Left lung (tissue), 4 donors: ENCODE measurements at regions not wholly inside any gene's neighbourhood (a gene's known extent, or its start where the extent isn't known, plus 50 kb on each side); places are given as distances from the start of the nearest gene placed in this dataset.

ENCODE experiments used
- ATAC-seq: fragments of 200-7000 bp; cut with Tn5 transposase; one replicate; pipeline ENCODE4 v1.9.1; 2020; ENCODE audit warnings: moderate library complexity
- DNase-seq, 4 donors: peaks; one replicate each; pipeline ENCODE4 v3.0.0-alpha.2; 2013 to 2020
- H3K27ac ChIP-seq, 2 donors: fragments of 200-600 bp; sonication (generic) in 1 of 2; one replicate each; pipeline versions ENCODE4 v1.5.0 to v1.8.0; 2020 to 2021
- H3K27me3 ChIP-seq, 2 donors: fragments of 200-600 bp; sonication (generic) in 1 of 2; one replicate each; pipeline versions ENCODE4 v1.5.0 to v1.8.0; 2020 to 2021
- H3K36me3 ChIP-seq, 2 donors: fragments of 200-600 bp; sonication (generic) in 1 of 2; one replicate each; pipeline versions ENCODE4 v1.5.0 to v1.8.0; 2020 to 2021
- H3K4me1 ChIP-seq, 2 donors: fragments of 200-600 bp; one replicate each; pipeline ENCODE4 v1.8.0; 2021
- H3K4me3 ChIP-seq, 2 donors: fragments of 200-600 bp; sonication (generic) in 1 of 2; one replicate each; pipeline versions ENCODE4 v1.5.0 to v1.8.0; 2020 to 2021; ENCODE audit warnings: mild to moderate bottlenecking in 1 of 2
- H3K9me3 ChIP-seq, 2 donors: fragments of 200-600 bp; sonication (generic) in 1 of 2; one replicate each; pipeline versions ENCODE4 v1.5.0 to v1.8.0; 2020 to 2021
- CTCF ChIP-seq, 2 donors: fragments of 200-600 bp; sonication (generic) in 1 of 2; IDR thresholded peaks; one replicate each; pipeline versions ENCODE4 v1.5.0 to v1.8.0; 2021; ENCODE audit warnings: antibody characterized with exemption in 2 of 2
- intact Hi-C, 2 donors: fragments of 100-400 bp; cut with DNase I; formaldehyde crosslinking; loops; one replicate each; pipeline versions ENCODE4 v1.11.2 to v1.14.2; 2022
- donor health status: DM: no; HTN: yes; CAD: no.
- donor health status: DM: no; HTN: no; CAD: no.

GRCh38 chr6:41470331-41471063 is 75.7 kb upstream of the FOXP4 start:
- peak overlapping the region in 1 of 2 donors; percentile 21 for H3K4me3 ChIP-seq
- peaks cover 0 to 11% of the 10 kb centered on the region in 2 donors for H3K4me1 ChIP-seq
- no peaks in the 10 kb centered on the region for H3K9me3 ChIP-seq
- H3K27ac ChIP-seq: no peak overlapping the region
- ATAC-seq: peak; percentile 82
- intact Hi-C loops: no loop called here
- H3K27me3 ChIP-seq: peaks cover 0 to 54% of the 10 kb centered on the region in 2 donors
- peak in 3 of 4 donors; percentile 48 to 87 (median 69) for DNase-seq
- no peaks in the 10 kb centered on the region for H3K36me3 ChIP-seq
- no peak for TF ChIP-seq CTCF (IDR thresholded peaks at IDR 0.05)

- no peak overlapping the region for H3K27ac ChIP-seq
- ATAC-seq (no peak), DNase-seq (no peak)
- peaks cover 0 to 55% of the 10 kb centered on the region in 2 donors for H3K27me3 ChIP-seq
- no peak for TF ChIP-seq CTCF (IDR thresholded peaks at IDR 0.05)
- no peak overlapping the region for H3K4me3 ChIP-seq
- intact Hi-C loops: no loop called here
- H3K4me1 ChIP-seq: peaks cover 0 to 11% of the 10 kb centered on the region in 2 donors
- no peaks in the 10 kb centered on the region for H3K9me3 ChIP-seq
- H3K36me3 ChIP-seq: no peaks in the 10 kb centered on the region
Observed at GRCh38 chr6:41471064-41471895, 74.9 kb upstream of the FOXP4 start.

- intact Hi-C loops: no loop called here
- H3K27me3 ChIP-seq: peaks cover 0 to 50% of the 10 kb centered on the region in 2 donors
- no peaks in the 10 kb centered on the region for H3K36me3 ChIP-seq
- ATAC-seq: no peak
- no peak for TF ChIP-seq CTCF (IDR thresholded peaks at IDR 0.05)
- no peaks in the 10 kb centered on the region for H3K9me3 ChIP-seq
- H3K27ac ChIP-seq: no peak overlapping the region
- peaks cover 0 to 11% of the 10 kb centered on the region in 2 donors for H3K4me1 ChIP-seq
- DNase-seq: no peak
- H3K4me3 ChIP-seq: no peak overlapping the region
Observed at GRCh38 chr6:41474213-41474933, 71.8 kb upstream of the FOXP4 start.

- no peaks in the 10 kb centered on the region for H3K36me3 ChIP-seq
- ATAC-seq (no peak), DNase-seq (no peak)
- H3K4me1 ChIP-seq: peaks cover 0 to 6% of the 10 kb centered on the region in 2 donors
- no peak overlapping the region for H3K27ac ChIP-seq
- H3K4me3 ChIP-seq: no peak overlapping the region
- intact Hi-C loops: no loop called here
- H3K9me3 ChIP-seq: no peaks in the 10 kb centered on the region
- peaks cover 0 to 42% of the 10 kb centered on the region in 2 donors for H3K27me3 ChIP-seq
- no peak for TF ChIP-seq CTCF (IDR thresholded peaks at IDR 0.05)
Observed at GRCh38 chr6:41475164-41475563, 71.0 kb upstream of the FOXP4 start.
